Ovary (tissue), 7 donors: ENCODE measurements at regions not wholly inside any gene's neighbourhood (a gene's known extent, or its start where the extent isn't known, plus 50 kb on each side); places are given as distances from the start of the nearest gene placed in this dataset.

ENCODE experiments used
- DNase-seq, 5 donors: peaks; one replicate each; pipeline ENCODE4 v3.0.0-alpha.2; 2019 to 2020
- H3K27ac ChIP-seq, 2 donors: fragments of 200-600 bp; one replicate each; pipeline versions ENCODE4 v1.5.1 to v1.8.0; 2019 to 2022
- H3K27me3 ChIP-seq: fragments of 200-600 bp; one replicate; pipeline ENCODE4 v1.8.0; 2022
- H3K36me3 ChIP-seq: fragments of 200-600 bp; sonication (generic); one replicate; pipeline ENCODE4 v1.5.1; 2019
- H3K4me1 ChIP-seq: one replicate; pipeline ENCODE4 v1.8.1; 2013; ENCODE audit warnings: mild to moderate bottlenecking, moderate library complexity; ENCODE audit not compliant: insufficient read depth
- H3K4me3 ChIP-seq: fragments of 200-600 bp; sonication (generic); one replicate; pipeline ENCODE4 v1.5.1; 2017
- H3K9me3 ChIP-seq, 2 donors: fragments of 200-600 bp in 1 of 2; sonication (generic) in 1 of 2; one replicate each; pipeline versions ENCODE4 v1.5.1 to v1.8.1; 2013 to 2019; ENCODE audit warnings: mild to moderate bottlenecking in 1 of 2, moderate library complexity in 1 of 2
- EP300 ChIP-seq: sonication (generic); formaldehyde crosslinking; IDR thresholded peaks from one replicate; pipeline ENCODE4 v1.6.1; 2017; ENCODE audit warnings: antibody characterized with exemption
- POLR2A ChIP-seq: fragments of 450-650 bp; IDR thresholded peaks from one replicate; pipeline ENCODE4 v1.6.1; 2017; ENCODE audit warnings: antibody characterized with exemption, mild to moderate bottlenecking, moderate library complexity
- WGBS, 3 donors: extraction: QIAGEN DNeasy Blood & Tissue Kit in 1 of 3; methylation state at CpG; one replicate each; pipeline versions ENCODE4 v1.1.5 to v1.1.7; 2013 to 2017; 5-methylcytosine and 5-hydroxymethylcytosine counted together
- intact Hi-C, 4 donors: fragments of 100-400 bp; cut with DNase I; formaldehyde crosslinking; loops; one replicate each; pipeline versions ENCODE4 v1.11.0 to v1.15.1; 2022 to 2023
- TF ChIP-seq, protein P1 (sequence below), 3 donors: fragments of 450-650 bp in 2 of 3; fragments of 200-600 bp in 1 of 3; IDR thresholded peaks; one replicate each; pipeline versions ENCODE4 v1.5.1 to v1.8.0; 2016 to 2022; ENCODE audit warnings: antibody characterized with exemption in 3 of 3, mild to moderate bottlenecking in 1 of 3
- donor health status: DM: no; HTN: no; CAD: no; lungs with moderate emphysema.
- donor health status: DM: no; HTN: no; CAD: no.
- donor health status: Bipolar disorder and iron deficiency.
- donor health status: DM: no; HTN: no; CAD: no.
- donor health status: DM: yes; HTN: yes; CAD: no.

- H3K36me3 ChIP-seq: no peaks in the 10 kb centered on the region
- H3K4me1 ChIP-seq: no peaks in the 10 kb centered on the region
- no peak for DNase-seq
- no peak overlapping the region for H3K4me3 ChIP-seq
- TF ChIP-seq POLR2A (no peak), EP300 (no peak)
- TF ChIP-seq, protein P1, sequence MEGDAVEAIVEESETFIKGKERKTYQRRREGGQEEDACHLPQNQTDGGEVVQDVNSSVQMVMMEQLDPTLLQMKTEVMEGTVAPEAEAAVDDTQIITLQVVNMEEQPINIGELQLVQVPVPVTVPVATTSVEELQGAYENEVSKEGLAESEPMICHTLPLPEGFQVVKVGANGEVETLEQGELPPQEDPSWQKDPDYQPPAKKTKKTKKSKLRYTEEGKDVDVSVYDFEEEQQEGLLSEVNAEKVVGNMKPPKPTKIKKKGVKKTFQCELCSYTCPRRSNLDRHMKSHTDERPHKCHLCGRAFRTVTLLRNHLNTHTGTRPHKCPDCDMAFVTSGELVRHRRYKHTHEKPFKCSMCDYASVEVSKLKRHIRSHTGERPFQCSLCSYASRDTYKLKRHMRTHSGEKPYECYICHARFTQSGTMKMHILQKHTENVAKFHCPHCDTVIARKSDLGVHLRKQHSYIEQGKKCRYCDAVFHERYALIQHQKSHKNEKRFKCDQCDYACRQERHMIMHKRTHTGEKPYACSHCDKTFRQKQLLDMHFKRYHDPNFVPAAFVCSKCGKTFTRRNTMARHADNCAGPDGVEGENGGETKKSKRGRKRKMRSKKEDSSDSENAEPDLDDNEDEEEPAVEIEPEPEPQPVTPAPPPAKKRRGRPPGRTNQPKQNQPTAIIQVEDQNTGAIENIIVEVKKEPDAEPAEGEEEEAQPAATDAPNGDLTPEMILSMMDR (IDR thresholded peaks at IDR 0.05): no peak
- intact Hi-C loops: no loop called here
- H3K27me3 ChIP-seq: peaks cover 2% of the 10 kb centered on the region
- H3K27ac ChIP-seq: no peak overlapping the region
- H3K9me3 ChIP-seq: no peaks in the 10 kb centered on the region
These were observed 679.4 kb downstream of the NUP35 start for GRCh38 chr2:183803596-183803995.

DNA sequence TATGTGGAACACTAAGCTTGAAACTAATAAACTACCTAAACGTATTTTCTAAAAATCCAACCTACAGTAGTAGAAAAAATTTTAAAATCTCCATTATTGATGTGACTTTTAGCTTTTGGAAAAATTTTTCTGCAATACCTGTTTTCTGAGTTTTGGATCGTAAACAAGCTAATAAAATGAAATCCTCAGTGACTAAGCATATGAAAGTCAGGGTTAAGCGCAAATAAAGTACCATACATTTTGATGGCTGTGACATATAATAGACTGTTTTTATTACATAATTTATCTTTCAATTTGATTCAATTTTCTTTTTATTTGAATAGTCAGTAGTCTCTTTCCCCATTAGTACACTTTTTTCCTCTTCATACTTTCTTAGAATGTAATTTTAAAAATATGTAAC is 683.6 kb downstream of the NUP35 start:
- intact Hi-C loops: no loop called here
- Histone ChIP-seq H3K4me3 (no peak overlapping the region), H3K36me3 (no peaks in the 10 kb centered on the region), H3K27me3 (no peaks in the 10 kb centered on the region), H3K9me3 (no peaks in the 10 kb centered on the region), H3K27ac (no peak overlapping the region), H3K4me1 (no peaks in the 10 kb centered on the region)
- no peak for DNase-seq
- TF ChIP-seq, protein P1 (IDR thresholded peaks at IDR 0.05): no peak
- TF ChIP-seq EP300 (no peak), POLR2A (no peak)
- WGBS, 3 donors: 67 to 91% (median 88%) methylated on average over 3 of the region's 3 CpGs

- 85 to 88% (median 88%) methylated on average over 3 of the region's 3 CpGs for WGBS, 3 donors
- Histone ChIP-seq H3K4me1 (no peaks in the 10 kb centered on the region), H3K27ac (no peak overlapping the region), H3K9me3 (no peaks in the 10 kb centered on the region), H3K27me3 (no peaks in the 10 kb centered on the region), H3K4me3 (no peak overlapping the region), H3K36me3 (no peaks in the 10 kb centered on the region)
- no peak for DNase-seq
- intact Hi-C loops: no loop called here
- TF ChIP-seq POLR2A (no peak), EP300 (no peak)
- TF ChIP-seq, protein P1 (IDR thresholded peaks at IDR 0.05): no peak
These were observed 685.2 kb downstream of the NUP35 start for GRCh38 chr2:183809404-183809803.

- 92 to 96% (median 94%) methylated on average over 1 of the region's 1 CpG for WGBS, 3 donors
These were observed 687.0 kb downstream of the NUP35 start for GRCh38 chr2:183811281-183811680.

More at GRCh38 chr2:183811281-183811680, 687.0 kb downstream of the NUP35 start:
- no peak overlapping the region for H3K27ac ChIP-seq
- no peaks in the 10 kb centered on the region for H3K9me3 ChIP-seq
- H3K4me3 ChIP-seq: no peak overlapping the region
- intact Hi-C loops: no loop called here
- DNase-seq: no peak
- TF ChIP-seq, protein P1 (IDR thresholded peaks at IDR 0.05): no peak
- no peak for TF ChIP-seq POLR2A
- TF ChIP-seq EP300: no peak
- H3K27me3 ChIP-seq: no peaks in the 10 kb centered on the region
- H3K4me1 ChIP-seq: no peaks in the 10 kb centered on the region
- H3K36me3 ChIP-seq: no peaks in the 10 kb centered on the region
